NCI-H82 (cell line): ENCODE measurements at regions not wholly inside any gene's neighbourhood (a gene's known extent, or its start where the extent isn't known, plus 50 kb on each side); places are given as distances from the start of the nearest gene placed in this dataset.

ENCODE experiments used
- DNase-seq: peaks from one replicate; lab custom pipeline; 2025; lab: John Stamatoyannopoulos, UW

GRCh38 chr11:93963072-93963471, 58.1 kb upstream of the HEPHL1 start:
- no peak for DNase-seq

GRCh38 chr11:93967258-93967657, 53.9 kb upstream of the HEPHL1 start:
- DNase-seq, result no peak

GRCh38 chr11:93967944-93968343, 53.2 kb upstream of the HEPHL1 start:
- DNase-seq, result no peak

GRCh38 chr11:93969925-93970922, 50.9 kb upstream of the HEPHL1 start:
- no peak for DNase-seq
